ENCODE measurements at regions not wholly inside any gene's neighbourhood (a gene's known extent, or its start where the extent isn't known, plus 50 kb on each side); places are given as distances from the start of the nearest gene placed in this dataset.

DNA sequence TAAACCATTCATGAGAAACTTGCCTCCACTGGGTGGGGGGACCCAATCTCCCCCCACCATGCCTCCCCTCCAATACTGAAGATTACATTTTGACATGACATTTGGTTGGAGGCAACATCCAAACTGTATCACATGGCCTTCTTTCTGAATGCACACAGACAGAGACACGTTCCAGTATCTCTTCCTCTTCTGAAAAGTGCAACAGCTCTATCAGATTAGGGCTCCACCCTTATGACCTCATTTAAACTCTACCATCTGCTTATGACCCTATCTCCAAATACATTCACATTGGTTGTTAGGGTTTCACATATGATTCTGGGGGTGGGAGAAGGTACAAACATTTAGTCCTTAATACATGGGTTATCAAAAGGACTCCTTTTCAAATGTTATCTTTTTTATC lies 481.8 kb upstream of the NFIA start:
- Histone ChIP-seq H3K36me3 (ENCODE audit: control insufficient read depth in 5 of 5, insufficient read depth in 5 of 5, low read length in 5 of 5) (no peaks in the 10 kb centered on the region), H3K9ac (ENCODE audit: low read length in 5 of 5) (no peak overlapping the region), H3K27ac (ENCODE audit: low read depth, low read length) (no peak overlapping the region), H3K4me3 (ENCODE audit: low read depth in 1 of 5, low read length in 5 of 5) (no peak overlapping the region), H3K27me3 (ENCODE audit: control insufficient read depth in 5 of 5, insufficient read depth in 4 of 5, low read length in 5 of 5) (no peaks in the 10 kb centered on the region), H3K4me1 (ENCODE audit: control insufficient read depth in 5 of 5, insufficient read depth in 5 of 5, low read length in 5 of 5) (no peaks in the 10 kb centered on the region), H3K9me3 (ENCODE audit: control insufficient read depth in 5 of 5, low read length in 5 of 5) (peaks cover 0 to 5% (median 3%) of the 10 kb centered on the region in 5 donors)

DNA sequence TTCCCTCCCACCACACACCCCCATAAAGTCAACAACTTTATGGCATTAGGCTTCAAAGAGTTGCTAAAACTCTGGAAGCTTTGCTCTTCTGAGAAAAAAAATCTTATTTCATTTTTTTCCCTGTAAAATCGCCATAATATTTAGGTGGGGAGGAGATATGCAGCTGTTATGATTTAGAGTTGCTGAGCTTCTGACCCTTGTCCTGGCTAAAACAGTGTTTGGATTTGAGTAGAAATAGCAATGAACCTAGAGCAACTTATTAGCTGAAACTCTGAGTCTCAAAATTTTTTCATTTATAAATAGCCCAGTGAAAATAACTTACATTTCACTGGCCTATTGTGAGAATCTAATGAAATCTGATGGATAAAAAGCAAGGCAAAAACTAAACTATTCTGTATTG lies 482.8 kb upstream of the NFIA start:
- no peaks in the 10 kb centered on the region for H3K4me1 ChIP-seq (ENCODE audit: control insufficient read depth in 5 of 5, insufficient read depth in 5 of 5, low read length in 5 of 5)
- no peaks in the 10 kb centered on the region for H3K36me3 ChIP-seq (ENCODE audit: control insufficient read depth in 5 of 5, insufficient read depth in 5 of 5, low read length in 5 of 5)
- H3K27me3 ChIP-seq (ENCODE audit: control insufficient read depth in 5 of 5, insufficient read depth in 4 of 5, low read length in 5 of 5), result no peaks in the 10 kb centered on the region
- H3K4me3 ChIP-seq (ENCODE audit: low read depth in 1 of 5, low read length in 5 of 5), result no peak overlapping the region
- no peak overlapping the region for H3K9ac ChIP-seq (ENCODE audit: low read length in 5 of 5)
- no peak overlapping the region for H3K27ac ChIP-seq (ENCODE audit: low read depth, low read length)
- H3K9me3 ChIP-seq (ENCODE audit: control insufficient read depth in 5 of 5, low read length in 5 of 5), result peaks cover 0 to 5% (median 3%) of the 10 kb centered on the region in 5 donors

- no peak overlapping the region for H3K4me3 ChIP-seq (ENCODE audit: low read depth in 1 of 5, low read length in 5 of 5)
- H3K36me3 ChIP-seq (ENCODE audit: control insufficient read depth in 5 of 5, insufficient read depth in 5 of 5, low read length in 5 of 5), result no peaks in the 10 kb centered on the region
- H3K27ac ChIP-seq (ENCODE audit: low read depth, low read length), result no peak overlapping the region
- no peak overlapping the region for H3K9ac ChIP-seq (ENCODE audit: low read length in 5 of 5)
- H3K27me3 ChIP-seq (ENCODE audit: control insufficient read depth in 5 of 5, insufficient read depth in 4 of 5, low read length in 5 of 5), result no peaks in the 10 kb centered on the region
- peaks cover 0 to 5% (median 3%) of the 10 kb centered on the region in 5 donors for H3K9me3 ChIP-seq (ENCODE audit: control insufficient read depth in 5 of 5, low read length in 5 of 5)
- H3K4me1 ChIP-seq (ENCODE audit: control insufficient read depth in 5 of 5, insufficient read depth in 5 of 5, low read length in 5 of 5), result no peaks in the 10 kb centered on the region
These were observed 484.1 kb upstream of the NFIA start for GRCh38 chr1:60598041-60598910.

GRCh38 chr1:60596791-60597750 lies 485.3 kb upstream of the NFIA start:
- Histone ChIP-seq H3K4me1 (ENCODE audit: control insufficient read depth in 5 of 5, insufficient read depth in 5 of 5, low read length in 5 of 5) (no peaks in the 10 kb centered on the region), H3K9ac (ENCODE audit: low read length in 5 of 5) (no peak overlapping the region), H3K36me3 (ENCODE audit: control insufficient read depth in 5 of 5, insufficient read depth in 5 of 5, low read length in 5 of 5) (no peaks in the 10 kb centered on the region), H3K4me3 (ENCODE audit: low read depth in 1 of 5, low read length in 5 of 5) (no peak overlapping the region), H3K27ac (ENCODE audit: low read depth, low read length) (no peak overlapping the region), H3K27me3 (ENCODE audit: control insufficient read depth in 5 of 5, insufficient read depth in 4 of 5, low read length in 5 of 5) (no peaks in the 10 kb centered on the region), H3K9me3 (ENCODE audit: control insufficient read depth in 5 of 5, low read length in 5 of 5) (peaks cover 0 to 5% (median 3%) of the 10 kb centered on the region in 5 donors)

GRCh38 chr1:60591583-60591982 lies 490.8 kb upstream of the NFIA start:
- no peaks in the 10 kb centered on the region for H3K27me3 ChIP-seq (ENCODE audit: control insufficient read depth in 5 of 5, insufficient read depth in 4 of 5, low read length in 5 of 5)
- peaks cover 0 to 5% (median 3%) of the 10 kb centered on the region in 5 donors for H3K9me3 ChIP-seq (ENCODE audit: control insufficient read depth in 5 of 5, low read length in 5 of 5)
- no peak overlapping the region for H3K4me3 ChIP-seq (ENCODE audit: low read depth in 1 of 5, low read length in 5 of 5)
- no peak overlapping the region for H3K27ac ChIP-seq (ENCODE audit: low read depth, low read length)
- H3K36me3 ChIP-seq (ENCODE audit: control insufficient read depth in 5 of 5, insufficient read depth in 5 of 5, low read length in 5 of 5), result no peaks in the 10 kb centered on the region
- no peak overlapping the region for H3K9ac ChIP-seq (ENCODE audit: low read length in 5 of 5)
- no peaks in the 10 kb centered on the region for H3K4me1 ChIP-seq (ENCODE audit: control insufficient read depth in 5 of 5, insufficient read depth in 5 of 5, low read length in 5 of 5)

GRCh38 chr1:60589916-60590315 lies 492.4 kb upstream of the NFIA start:
- no peaks in the 10 kb centered on the region for H3K9me3 ChIP-seq (ENCODE audit: control insufficient read depth in 5 of 5, low read length in 5 of 5)
- H3K27me3 ChIP-seq (ENCODE audit: control insufficient read depth in 5 of 5, insufficient read depth in 4 of 5, low read length in 5 of 5), result no peaks in the 10 kb centered on the region
- no peak overlapping the region for H3K27ac ChIP-seq (ENCODE audit: low read depth, low read length)
- no peak overlapping the region for H3K4me3 ChIP-seq (ENCODE audit: low read depth in 1 of 5, low read length in 5 of 5)
- H3K9ac ChIP-seq (ENCODE audit: low read length in 5 of 5), result no peak overlapping the region
- H3K4me1 ChIP-seq (ENCODE audit: control insufficient read depth in 5 of 5, insufficient read depth in 5 of 5, low read length in 5 of 5), result no peaks in the 10 kb centered on the region
- no peaks in the 10 kb centered on the region for H3K36me3 ChIP-seq (ENCODE audit: control insufficient read depth in 5 of 5, insufficient read depth in 5 of 5, low read length in 5 of 5)

- Histone ChIP-seq H3K4me1 (ENCODE audit: control insufficient read depth in 5 of 5, insufficient read depth in 5 of 5, low read length in 5 of 5) (no peaks in the 10 kb centered on the region), H3K27ac (ENCODE audit: low read depth, low read length) (no peak overlapping the region), H3K4me3 (ENCODE audit: low read depth in 1 of 5, low read length in 5 of 5) (no peak overlapping the region), H3K9ac (ENCODE audit: low read length in 5 of 5) (no peak overlapping the region), H3K36me3 (ENCODE audit: control insufficient read depth in 5 of 5, insufficient read depth in 5 of 5, low read length in 5 of 5) (no peaks in the 10 kb centered on the region), H3K9me3 (ENCODE audit: control insufficient read depth in 5 of 5, low read length in 5 of 5) (peaks cover 0 to 6% (median 0%) of the 10 kb centered on the region in 5 donors), H3K27me3 (ENCODE audit: control insufficient read depth in 5 of 5, insufficient read depth in 4 of 5, low read length in 5 of 5) (no peaks in the 10 kb centered on the region)
These were observed 493.2 kb upstream of the NFIA start for GRCh38 chr1:60589046-60589748.

GRCh38 chr1:60584371-60584770 lies 498.0 kb upstream of the NFIA start:
- H3K9me3 ChIP-seq (ENCODE audit: control insufficient read depth in 5 of 5, low read length in 5 of 5), result peaks cover 2 to 10% (median 6%) of the 10 kb centered on the region in 5 donors
- H3K4me3 ChIP-seq (ENCODE audit: low read depth in 1 of 5, low read length in 5 of 5), result no peak overlapping the region
- H3K9ac ChIP-seq (ENCODE audit: low read length in 5 of 5), result no peak overlapping the region
- H3K4me1 ChIP-seq (ENCODE audit: control insufficient read depth in 5 of 5, insufficient read depth in 5 of 5, low read length in 5 of 5), result no peaks in the 10 kb centered on the region
- no peaks in the 10 kb centered on the region for H3K36me3 ChIP-seq (ENCODE audit: control insufficient read depth in 5 of 5, insufficient read depth in 5 of 5, low read length in 5 of 5)
- no peaks in the 10 kb centered on the region for H3K27me3 ChIP-seq (ENCODE audit: control insufficient read depth in 5 of 5, insufficient read depth in 4 of 5, low read length in 5 of 5)
- no peak overlapping the region for H3K27ac ChIP-seq (ENCODE audit: low read depth, low read length)

GRCh38 chr1:60583696-60584095 lies 498.7 kb upstream of the NFIA start:
- Histone ChIP-seq H3K9ac (ENCODE audit: low read length in 5 of 5) (no peak overlapping the region), H3K36me3 (ENCODE audit: control insufficient read depth in 5 of 5, insufficient read depth in 5 of 5, low read length in 5 of 5) (no peaks in the 10 kb centered on the region), H3K4me3 (ENCODE audit: low read depth in 1 of 5, low read length in 5 of 5) (no peak overlapping the region), H3K9me3 (ENCODE audit: control insufficient read depth in 5 of 5, low read length in 5 of 5) (peaks cover 2 to 10% (median 6%) of the 10 kb centered on the region in 5 donors), H3K4me1 (ENCODE audit: control insufficient read depth in 5 of 5, insufficient read depth in 5 of 5, low read length in 5 of 5) (no peaks in the 10 kb centered on the region), H3K27me3 (ENCODE audit: control insufficient read depth in 5 of 5, insufficient read depth in 4 of 5, low read length in 5 of 5) (no peaks in the 10 kb centered on the region), H3K27ac (ENCODE audit: low read depth, low read length) (no peak overlapping the region)

Measured in subcutaneous abdominal adipose tissue (tissue), 5 donors.